22Rv1 (cell line): ENCODE measurements at regions not wholly inside any gene's neighbourhood (a gene's known extent, or its start where the extent isn't known, plus 50 kb on each side); places are given as distances from the start of the nearest gene placed in this dataset.

Experiments
- CTCF ChIP-seq: fragments of 450-650 bp; IDR thresholded peaks from 2 replicates; pipeline ENCODE4 v1.5.1; 2017; ENCODE audit warnings: mild to moderate bottlenecking
- ZFX ChIP-seq: fragments of 450-650 bp; IDR thresholded peaks from 2 replicates; pipeline ENCODE4 v1.6.1; 2017; ENCODE audit warnings: antibody characterized with exemption, borderline replicate concordance

- TF ChIP-seq CTCF (no peak), ZFX (no peak)
Measured at GRCh38 chr3:168362156-168362555, 266.4 kb upstream of the GOLIM4 start.
